Immature natural killer cell (primary cell): ENCODE measurements at regions not wholly inside any gene's neighbourhood (a gene's known extent, or its start where the extent isn't known, plus 50 kb on each side); places are given as distances from the start of the nearest gene placed in this dataset.

ENCODE experiments used
- DNase-seq, 3 donors: peaks; one replicate each; pipeline ENCODE4 v3.0.0; 2022; ENCODE audit warnings: mixed read lengths in 1 of 3
- H3K27ac Mint-ChIP-seq, 6 donors: one replicate each; pipeline ENCODE4 v1.8.0; 2020; ENCODE audit warnings: mixed read lengths in 6 of 6, mild to moderate bottlenecking in 5 of 6, inconsistent platforms in 4 of 6, moderate library complexity in 3 of 6
- H3K27me3 Mint-ChIP-seq, 3 donors: one replicate each; pipeline ENCODE4 v1.8.0; 2020 to 2021; ENCODE audit warnings: low read depth in 3 of 3, mild to moderate bottlenecking in 3 of 3, mixed read lengths in 3 of 3, moderate library complexity in 3 of 3, inconsistent platforms in 1 of 3
- H3K36me3 Mint-ChIP-seq, 3 donors: one replicate each; pipeline ENCODE4 v1.8.0; 2020; ENCODE audit warnings: mixed read lengths in 3 of 3, inconsistent platforms in 2 of 3, mild to moderate bottlenecking in 2 of 3
- H3K4me1 Mint-ChIP-seq, 2 donors: one replicate each; pipeline ENCODE4 v1.8.0; 2020; ENCODE audit warnings: inconsistent platforms in 2 of 2, mild to moderate bottlenecking in 2 of 2, mixed read lengths in 2 of 2, moderate library complexity in 1 of 2
- H3K4me3 Mint-ChIP-seq, 5 donors: one replicate each; pipeline ENCODE4 v1.8.0; 2020; ENCODE audit warnings: mild to moderate bottlenecking in 5 of 5, mixed read lengths in 5 of 5, inconsistent platforms in 3 of 5, moderate library complexity in 3 of 5
- H3K9me3 Mint-ChIP-seq, 6 donors: one replicate each; pipeline ENCODE4 v1.8.0; 2020; ENCODE audit warnings: mild to moderate bottlenecking in 6 of 6, mixed read lengths in 6 of 6, inconsistent platforms in 4 of 6, moderate library complexity in 3 of 6

GRCh38 chr9:108724122-108724521 lies 131.7 kb downstream of the ACTL7B start:
- no peaks in the 10 kb centered on the region for H3K4me1 Mint-ChIP-seq
- no peak for DNase-seq
- H3K27ac Mint-ChIP-seq: no peak overlapping the region
- no peaks in the 10 kb centered on the region for H3K36me3 Mint-ChIP-seq
- peaks cover 0 to 3% (median 0%) of the 10 kb centered on the region in 3 donors for H3K27me3 Mint-ChIP-seq
- H3K9me3 Mint-ChIP-seq: peaks cover 0 to 6% (median 0%) of the 10 kb centered on the region in 6 donors
- H3K4me3 Mint-ChIP-seq: no peak overlapping the region

GRCh38 chr9:108722396-108722795 lies 133.4 kb downstream of the ACTL7B start:
- DNase-seq: no peak
- H3K9me3 Mint-ChIP-seq: peaks cover 0 to 6% (median 0%) of the 10 kb centered on the region in 6 donors
- no peak overlapping the region for H3K4me3 Mint-ChIP-seq
- H3K27me3 Mint-ChIP-seq: peaks cover 0 to 3% (median 0%) of the 10 kb centered on the region in 3 donors
- H3K36me3 Mint-ChIP-seq: no peaks in the 10 kb centered on the region
- no peaks in the 10 kb centered on the region for H3K4me1 Mint-ChIP-seq
- no peak overlapping the region for H3K27ac Mint-ChIP-seq

GRCh38 chr9:108720191-108720642 lies 135.6 kb downstream of the ACTL7B start:
- Mint-ChIP-seq H3K27me3 (peaks cover 0 to 3% (median 0%) of the 10 kb centered on the region in 3 donors), H3K4me3 (no peak overlapping the region), H3K36me3 (no peaks in the 10 kb centered on the region), H3K4me1 (no peaks in the 10 kb centered on the region), H3K9me3 (peaks cover 3 to 14% (median 8%) of the 10 kb centered on the region in 6 donors), H3K27ac (no peak overlapping the region)
- no peak for DNase-seq

- Mint-ChIP-seq H3K9me3 (peaks cover 0 to 22% (median 4%) of the 10 kb centered on the region in 6 donors), H3K27me3 (peaks cover 0 to 4% (median 2%) of the 10 kb centered on the region in 3 donors), H3K4me1 (no peaks in the 10 kb centered on the region), H3K4me3 (no peak overlapping the region), H3K36me3 (no peaks in the 10 kb centered on the region), H3K27ac (no peak overlapping the region)
- DNase-seq: no peak
These were observed 145.4 kb downstream of the ACTL7B start for GRCh38 chr9:108710424-108710823.

GRCh38 chr9:108709997-108710396 lies 145.8 kb downstream of the ACTL7B start:
- Mint-ChIP-seq H3K9me3 (peaks cover 0 to 22% (median 4%) of the 10 kb centered on the region in 6 donors), H3K36me3 (no peaks in the 10 kb centered on the region), H3K27ac (no peak overlapping the region), H3K4me1 (no peaks in the 10 kb centered on the region), H3K4me3 (no peak overlapping the region), H3K27me3 (peaks cover 0 to 2% (median 2%) of the 10 kb centered on the region in 3 donors)
- no peak for DNase-seq

GRCh38 chr9:108709126-108709525 lies 146.7 kb downstream of the ACTL7B start:
- no peak for DNase-seq
- Mint-ChIP-seq H3K36me3 (no peaks in the 10 kb centered on the region), H3K27ac (no peak overlapping the region), H3K4me1 (no peaks in the 10 kb centered on the region), H3K27me3 (peaks cover 0 to 2% (median 2%) of the 10 kb centered on the region in 3 donors), H3K4me3 (no peak overlapping the region), H3K9me3 (peaks cover 0 to 22% (median 4%) of the 10 kb centered on the region in 6 donors)

GRCh38 chr9:108708448-108708847 lies 147.3 kb downstream of the ACTL7B start:
- H3K27me3 Mint-ChIP-seq: peaks cover 1 to 2% (median 2%) of the 10 kb centered on the region in 3 donors
- H3K27ac Mint-ChIP-seq: no peak overlapping the region
- no peaks in the 10 kb centered on the region for H3K36me3 Mint-ChIP-seq
- H3K4me3 Mint-ChIP-seq: no peak overlapping the region
- no peaks in the 10 kb centered on the region for H3K4me1 Mint-ChIP-seq
- H3K9me3 Mint-ChIP-seq: peaks cover 0 to 22% (median 4%) of the 10 kb centered on the region in 6 donors
- no peak for DNase-seq

GRCh38 chr9:108707120-108707519 lies 148.7 kb downstream of the ACTL7B start:
- peaks cover 0 to 2% (median 0%) of the 10 kb centered on the region in 3 donors for H3K27me3 Mint-ChIP-seq
- no peak overlapping the region for H3K27ac Mint-ChIP-seq
- no peak for DNase-seq
- no peak overlapping the region for H3K4me3 Mint-ChIP-seq
- peaks cover 0 to 19% (median 4%) of the 10 kb centered on the region in 6 donors for H3K9me3 Mint-ChIP-seq
- no peaks in the 10 kb centered on the region for H3K4me1 Mint-ChIP-seq
- H3K36me3 Mint-ChIP-seq: no peaks in the 10 kb centered on the region

- no peak overlapping the region for H3K27ac Mint-ChIP-seq
- no peaks in the 10 kb centered on the region for H3K36me3 Mint-ChIP-seq
- peaks cover 0 to 2% (median 0%) of the 10 kb centered on the region in 3 donors for H3K27me3 Mint-ChIP-seq
- H3K4me1 Mint-ChIP-seq: no peaks in the 10 kb centered on the region
- DNase-seq: no peak
- H3K9me3 Mint-ChIP-seq: peaks cover 0 to 18% (median 3%) of the 10 kb centered on the region in 6 donors
- H3K4me3 Mint-ChIP-seq: no peak overlapping the region
These were observed 151.5 kb downstream of the ACTL7B start for GRCh38 chr9:108704156-108704852.

GRCh38 chr9:108703429-108703828 lies 152.4 kb downstream of the ACTL7B start:
- H3K4me3 Mint-ChIP-seq: no peak overlapping the region
- DNase-seq: no peak
- peaks cover 0 to 2% (median 0%) of the 10 kb centered on the region in 3 donors for H3K27me3 Mint-ChIP-seq
- peaks cover 0 to 18% (median 3%) of the 10 kb centered on the region in 6 donors for H3K9me3 Mint-ChIP-seq
- no peaks in the 10 kb centered on the region for H3K4me1 Mint-ChIP-seq
- no peak overlapping the region for H3K27ac Mint-ChIP-seq
- H3K36me3 Mint-ChIP-seq: no peaks in the 10 kb centered on the region

GRCh38 chr9:108702681-108703080 lies 153.1 kb downstream of the ACTL7B start:
- peaks cover 0 to 2% (median 0%) of the 10 kb centered on the region in 3 donors for H3K27me3 Mint-ChIP-seq
- H3K27ac Mint-ChIP-seq: no peak overlapping the region
- no peak for DNase-seq
- no peak overlapping the region for H3K4me3 Mint-ChIP-seq
- H3K9me3 Mint-ChIP-seq: peaks cover 0 to 23% (median 1%) of the 10 kb centered on the region in 6 donors
- peaks cover 0 to under 1% (median 0%) of the 10 kb centered on the region in 3 donors for H3K36me3 Mint-ChIP-seq
- no peaks in the 10 kb centered on the region for H3K4me1 Mint-ChIP-seq

- Mint-ChIP-seq H3K27ac (no peak overlapping the region), H3K36me3 (peaks cover 0 to 7% (median 0%) of the 10 kb centered on the region in 3 donors), H3K4me3 (no peak overlapping the region), H3K4me1 (no peaks in the 10 kb centered on the region), H3K27me3 (peaks cover 0 to 2% (median 0%) of the 10 kb centered on the region in 3 donors), H3K9me3 (peaks cover 5 to 26% (median 8%) of the 10 kb centered on the region in 6 donors)
- DNase-seq: no peak
These were observed 157.0 kb downstream of the ACTL7B start for GRCh38 chr9:108698801-108699200.

- no peak for DNase-seq
- Mint-ChIP-seq H3K27me3 (no peaks in the 10 kb centered on the region), H3K36me3 (peaks cover 0 to 7% (median 0%) of the 10 kb centered on the region in 3 donors), H3K9me3 (peaks cover 5 to 26% (median 9%) of the 10 kb centered on the region in 6 donors), H3K27ac (no peak overlapping the region), H3K4me1 (no peaks in the 10 kb centered on the region), H3K4me3 (no peak overlapping the region)
These were observed 157.6 kb downstream of the ACTL7B start for GRCh38 chr9:108698231-108698630.

GRCh38 chr9:108696156-108696555 lies 159.6 kb downstream of the ACTL7B start:
- H3K4me3 Mint-ChIP-seq: no peak overlapping the region
- peaks cover 0 to 7% (median 0%) of the 10 kb centered on the region in 3 donors for H3K36me3 Mint-ChIP-seq
- H3K27me3 Mint-ChIP-seq: no peaks in the 10 kb centered on the region
- peaks cover 5 to 21% (median 8%) of the 10 kb centered on the region in 6 donors for H3K9me3 Mint-ChIP-seq
- H3K4me1 Mint-ChIP-seq: no peaks in the 10 kb centered on the region
- no peak for DNase-seq
- H3K27ac Mint-ChIP-seq: no peak overlapping the region
